Left colon (tissue), 2 donors: ENCODE measurements at regions not wholly inside any gene's neighbourhood (a gene's known extent, or its start where the extent isn't known, plus 50 kb on each side); places are given as distances from the start of the nearest gene placed in this dataset.
"Not testable (repeated sequence)": the region's sequence is repeated elsewhere in the genome, so short reads cannot be mapped to it uniquely, and the experiment has no call there.

ENCODE experiments used
- ATAC-seq: fragments of 200-7000 bp; cut with Tn5 transposase; one replicate; pipeline ENCODE4 v1.9.1; 2020; ENCODE audit warnings: mild to moderate bottlenecking, moderate library complexity
- DNase-seq, 2 donors: peaks; one replicate each; pipeline ENCODE4 v3.0.0-alpha.2; 2020
- intact Hi-C, 2 donors: fragments of 100-400 bp; cut with DNase I in 1 of 2; cut with micrococcal nuclease in 1 of 2; formaldehyde crosslinking; loops; one replicate each; pipeline versions ENCODE4 v1.11.2 to v1.14.0; 2022; cut with DNase I, micrococcal nuclease
- donor health status: DM: no; HTN: no; CAD: no.
- donor health status: DM: yes; HTN: yes; CAD: no.

DNA sequence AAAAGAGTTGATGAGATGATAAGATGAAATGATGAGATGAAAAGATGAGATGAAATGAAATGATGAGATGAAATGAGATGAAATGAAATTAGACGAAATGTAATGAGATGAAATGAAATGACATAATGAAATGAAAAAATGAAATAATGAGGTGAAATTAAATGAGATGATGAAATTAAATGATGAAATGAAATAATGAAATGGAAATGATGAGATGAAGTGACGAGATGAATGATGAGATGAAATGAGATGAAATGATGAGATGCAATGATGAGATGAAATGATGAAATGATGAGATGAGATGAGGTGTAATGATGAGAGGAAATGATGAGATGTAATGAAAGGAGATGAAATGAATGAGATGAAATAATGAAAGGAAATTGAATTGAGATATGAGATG, 343.4 kb upstream of the PLGLB1 start:
- intact Hi-C loops, ATAC-seq, DNase-seq: not testable (repeated sequence)

DNA sequence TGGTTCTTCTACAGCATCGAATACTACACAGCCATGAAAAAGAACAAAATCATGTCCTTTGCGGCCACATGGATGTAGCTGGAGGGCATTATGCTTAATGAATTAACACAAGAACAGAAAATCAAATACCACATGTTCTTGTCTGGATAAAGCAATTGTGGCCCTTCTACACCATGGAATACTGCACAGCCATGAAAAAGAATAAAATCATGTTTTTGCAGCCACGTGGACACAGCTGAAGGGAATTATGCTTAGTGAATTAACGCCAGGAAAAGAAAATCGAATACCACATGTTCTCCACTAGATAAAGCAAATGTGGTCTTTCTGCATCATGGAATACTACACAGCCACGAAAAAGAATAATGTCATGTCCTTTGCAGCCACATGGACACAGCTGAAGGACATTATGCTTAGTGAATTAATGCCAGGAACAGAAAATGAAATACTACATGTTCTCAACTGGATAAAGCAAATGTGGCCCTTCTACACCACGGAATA, 361.8 kb upstream of the PLGLB2 start:
- ATAC-seq, intact Hi-C loops, DNase-seq: not testable (repeated sequence)

DNA sequence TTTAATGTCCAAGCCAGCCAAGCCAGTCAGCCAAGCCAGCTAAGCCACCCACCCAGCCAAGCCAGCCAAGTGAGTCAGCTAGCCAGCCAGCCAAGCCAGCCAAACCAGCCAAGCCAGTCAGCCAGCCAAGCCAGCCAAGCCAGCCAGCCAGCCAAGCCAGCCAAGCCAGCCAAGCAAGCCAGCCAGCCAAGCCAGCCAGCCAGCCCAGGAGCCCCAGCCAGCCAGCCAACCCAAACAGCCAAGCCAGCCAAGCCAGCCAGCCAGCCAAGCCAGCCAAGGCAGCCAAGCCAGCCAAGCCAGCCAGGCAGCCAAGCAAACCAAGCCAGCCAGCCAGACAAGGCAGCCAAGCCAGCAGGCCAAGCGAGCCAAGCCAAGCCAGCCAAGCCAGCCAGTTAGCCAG, 352.1 kb upstream of the PLGLB2 start:
- ATAC-seq, intact Hi-C loops, DNase-seq: not testable (repeated sequence)

DNA sequence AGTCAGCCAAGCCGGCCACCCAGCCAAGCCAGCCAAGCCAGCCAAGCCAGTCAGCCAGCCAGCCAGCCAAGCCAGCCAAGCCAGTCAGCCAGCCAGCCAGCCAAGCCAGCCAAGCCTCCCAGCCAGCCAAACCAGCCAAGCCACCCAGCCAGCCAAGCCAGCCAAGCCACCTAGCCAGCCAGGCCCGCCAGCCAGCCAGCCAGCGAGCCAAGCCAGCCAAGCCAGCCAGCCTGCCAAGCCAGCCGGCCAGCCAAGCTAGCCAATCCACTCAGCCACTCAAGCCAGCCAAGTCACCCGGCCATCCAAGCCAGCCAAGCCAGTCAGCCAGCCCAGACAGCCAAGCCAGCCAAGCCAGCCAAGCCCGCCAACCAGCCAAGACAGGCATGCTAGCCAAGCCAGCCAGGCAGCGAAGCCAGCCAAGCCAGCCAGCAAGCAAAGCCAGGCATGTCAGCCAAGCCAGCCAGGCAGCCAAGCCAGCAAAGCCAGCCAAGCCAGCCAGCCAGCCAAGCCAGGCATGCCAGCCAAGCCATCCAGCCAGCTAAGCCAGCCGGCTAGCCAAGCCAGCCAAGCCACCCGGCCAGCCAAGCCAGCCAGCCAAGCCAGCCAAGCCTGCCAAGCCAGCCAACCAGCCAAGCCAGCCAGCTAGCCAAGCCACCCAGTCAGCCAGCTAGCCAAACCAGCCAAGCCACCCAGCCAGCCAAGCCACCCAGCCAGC, 351.2 kb upstream of the PLGLB2 start:
- intact Hi-C loops, ATAC-seq, DNase-seq: not testable (repeated sequence)

DNA sequence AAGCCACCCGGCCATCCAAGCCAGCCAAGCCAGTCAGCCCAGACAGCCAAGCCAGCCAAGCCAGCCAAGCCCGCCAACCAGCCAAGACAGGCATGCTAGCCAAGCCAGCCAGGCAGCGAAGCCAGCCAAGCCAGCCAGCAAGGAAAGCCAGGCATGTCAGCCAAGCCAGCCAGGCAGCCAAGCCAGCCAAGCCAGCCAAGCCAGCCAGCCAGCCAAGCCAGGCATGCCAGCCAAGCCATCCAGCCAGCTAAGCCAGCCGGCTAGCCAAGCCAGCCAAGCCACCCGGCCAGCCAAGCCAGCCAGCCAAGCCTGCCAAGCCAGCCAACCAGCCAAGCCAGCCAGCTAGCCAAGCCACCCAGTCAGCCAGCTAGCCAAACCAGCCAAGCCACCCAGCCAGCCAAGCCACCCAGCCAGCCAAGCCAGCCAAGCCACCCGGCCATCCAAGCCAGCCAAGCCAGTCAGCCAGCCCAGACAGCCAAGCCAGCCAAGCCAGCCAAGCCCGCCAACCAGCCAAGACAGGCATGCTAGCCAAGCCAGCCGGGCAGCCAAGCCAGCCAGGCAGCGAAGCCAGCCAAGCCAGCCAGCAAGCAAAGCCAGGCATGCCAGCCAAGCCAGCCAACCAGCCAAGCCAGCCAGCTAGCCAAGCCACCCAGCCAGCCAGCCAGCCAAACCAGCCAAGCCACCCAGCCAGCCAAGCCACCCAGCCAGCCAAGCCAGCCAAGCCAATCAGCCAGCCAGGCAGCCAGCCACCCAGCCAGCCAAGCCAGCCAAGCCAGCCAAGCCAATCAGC, 350.4 kb upstream of the PLGLB2 start:
- intact Hi-C loops, ATAC-seq, DNase-seq: not testable (repeated sequence)

DNA sequence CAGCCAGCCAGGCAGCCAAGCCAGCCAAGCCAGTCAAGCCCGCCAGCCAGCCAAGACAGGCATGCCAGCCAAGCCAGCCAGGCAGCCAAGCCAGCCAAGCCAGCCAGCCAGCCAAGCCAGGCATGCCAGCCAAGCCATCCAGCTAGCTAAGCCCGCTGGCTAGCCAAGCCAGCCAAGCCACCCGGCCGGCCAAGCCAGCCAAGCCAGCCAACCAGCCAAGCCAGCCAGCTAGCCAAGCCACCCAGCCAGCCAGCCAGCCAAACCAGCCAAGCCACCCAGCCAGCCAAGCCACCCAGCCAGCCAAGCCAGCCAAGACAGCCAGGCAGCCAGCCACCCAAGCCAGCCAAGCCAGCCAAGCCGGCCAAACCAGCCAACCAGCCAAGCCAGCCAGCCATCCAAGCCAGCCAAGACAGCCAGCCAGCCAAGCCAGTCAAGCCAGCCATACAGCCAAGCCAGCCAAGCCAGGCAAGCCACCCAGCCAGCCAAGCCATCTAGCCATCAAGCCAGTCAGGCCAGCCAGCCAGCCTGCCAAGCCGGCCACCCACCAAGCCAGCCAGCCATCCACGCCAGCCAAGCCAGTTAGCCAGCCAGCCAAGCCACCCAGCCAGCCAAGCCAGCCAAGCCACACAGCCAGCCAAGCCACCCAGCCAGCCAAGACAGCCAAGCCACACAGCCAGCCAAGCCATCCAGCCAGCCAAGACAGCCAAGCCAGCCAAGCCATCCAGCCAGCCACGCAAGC, 349.2 kb upstream of the PLGLB2 start:
- DNase-seq, intact Hi-C loops, ATAC-seq: not testable (repeated sequence)

DNA sequence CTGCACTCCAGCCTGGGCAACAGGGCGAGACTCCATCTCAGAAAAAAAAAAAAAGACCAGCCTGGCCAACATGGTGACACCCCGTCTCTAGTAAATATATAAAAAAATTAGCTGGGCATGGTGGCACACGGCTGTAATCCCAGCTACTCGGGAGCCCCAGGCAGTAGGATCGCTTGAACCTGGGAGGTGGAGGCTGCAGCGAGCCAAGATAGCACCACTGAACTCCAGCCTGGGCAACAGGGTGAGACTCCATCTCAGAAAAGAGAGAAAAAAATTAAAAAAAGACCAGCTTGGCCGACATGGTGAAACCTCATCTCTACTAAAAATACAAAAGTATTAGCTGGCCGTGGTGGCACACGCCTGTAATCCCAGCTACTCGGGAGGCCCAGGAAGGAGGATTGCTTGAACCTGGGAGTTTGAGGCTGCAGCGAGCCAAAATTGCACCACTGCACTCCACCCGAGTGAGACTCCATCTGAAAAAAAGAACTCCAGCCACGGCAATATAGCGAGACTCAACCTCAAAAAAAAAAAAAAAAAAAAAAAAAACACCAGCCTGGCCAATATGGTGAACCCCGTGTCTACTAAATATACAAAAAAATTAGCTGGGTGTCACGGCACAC, 346.1 kb upstream of the PLGLB2 start:
- no peak for DNase-seq
- no peak for ATAC-seq
- intact Hi-C loops: no loop called here

DNA sequence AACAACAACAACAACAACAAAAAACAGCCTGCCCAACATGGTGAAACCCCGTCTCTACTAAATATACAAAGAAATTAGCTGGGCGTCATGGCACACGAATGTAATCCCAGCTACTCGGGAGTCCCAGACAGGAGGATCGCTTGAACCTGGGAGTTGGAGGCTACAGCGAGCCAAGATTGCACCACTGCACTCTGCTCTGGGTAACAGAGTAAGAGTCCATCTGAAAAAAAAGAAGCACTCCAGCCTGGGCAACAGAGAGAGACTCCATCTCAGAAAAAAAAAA, 344.1 kb upstream of the PLGLB2 start:
- ATAC-seq: no peak
- no peak for DNase-seq
- intact Hi-C loops: no loop called here

DNA sequence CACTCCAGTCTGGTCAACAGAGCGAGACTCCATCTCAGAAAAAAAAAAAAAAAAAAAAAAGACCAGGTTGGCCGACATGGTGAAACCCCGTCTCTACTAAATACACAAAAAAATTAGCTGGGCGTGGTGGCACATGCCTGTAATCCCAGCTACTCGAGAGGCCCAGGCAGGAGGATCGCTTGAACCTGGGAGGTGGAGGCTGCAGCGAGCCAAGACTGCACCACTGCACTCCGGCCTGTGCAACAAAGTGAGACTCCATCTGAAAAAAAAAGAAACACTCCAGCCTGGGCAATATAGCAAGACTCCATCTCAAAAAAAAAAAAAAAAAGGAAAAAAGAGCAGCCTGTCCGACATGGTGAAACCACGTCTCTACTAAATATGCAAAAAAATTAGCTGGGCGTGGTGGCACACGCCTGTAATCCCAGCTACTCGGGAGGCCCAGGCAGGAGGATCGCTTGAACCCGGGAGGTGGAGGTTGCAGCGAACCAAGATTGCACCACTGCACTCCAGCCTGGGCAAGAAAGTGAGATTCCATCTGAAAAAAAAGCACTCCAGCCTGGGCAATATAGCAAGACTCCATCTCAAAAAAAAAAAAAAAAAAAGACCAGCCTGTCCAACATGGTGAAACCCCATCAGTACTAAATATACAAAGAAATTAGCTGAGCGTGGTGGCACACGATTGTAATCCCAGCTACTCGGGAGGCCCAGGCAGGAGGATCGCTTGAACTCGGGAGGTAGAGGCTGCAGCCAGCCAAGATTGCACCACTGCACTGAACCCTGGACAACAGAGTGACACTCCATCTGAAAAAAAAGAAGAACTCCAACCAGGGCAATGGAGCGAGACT, 343.3 kb upstream of the PLGLB2 start:
- ATAC-seq: not testable (repeated sequence)

DNA sequence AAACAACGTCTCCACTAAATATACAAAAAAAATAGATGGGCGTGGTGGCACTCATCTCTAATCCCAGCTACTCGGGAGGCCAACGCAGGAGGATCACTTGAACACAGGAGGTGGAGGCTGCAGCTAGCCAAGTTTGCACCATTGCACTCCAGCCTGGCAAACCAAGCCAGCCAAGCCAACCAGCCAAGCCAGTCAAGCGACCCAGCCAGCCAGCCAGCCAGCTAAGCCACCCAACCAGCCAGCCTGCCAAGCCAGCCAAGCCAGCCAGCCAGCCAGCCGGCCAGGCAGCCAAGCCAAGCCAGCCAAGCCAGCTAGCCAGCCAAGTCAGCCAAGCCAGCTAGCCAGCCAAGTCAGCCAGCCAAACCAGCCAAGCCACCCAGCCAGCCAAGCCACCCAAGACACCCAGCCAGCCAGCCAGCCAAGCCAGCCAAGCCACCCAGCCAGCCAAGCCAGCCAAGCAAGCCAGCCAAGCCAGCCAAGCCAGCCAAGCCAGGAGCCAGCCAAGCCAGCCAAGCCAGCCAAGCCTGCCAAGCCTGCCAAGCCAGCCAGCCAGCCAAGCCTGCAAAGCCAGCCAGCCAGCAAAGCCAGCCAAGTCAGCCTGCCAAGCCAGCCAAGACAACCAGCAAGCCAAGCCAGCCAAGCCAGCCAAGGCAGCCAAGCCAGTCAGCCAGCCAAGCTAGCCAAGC, 342.2 kb upstream of the PLGLB2 start:
- ATAC-seq, intact Hi-C loops, DNase-seq: not testable (repeated sequence)

More for the DNA sequence above, 343.3 kb upstream of the PLGLB2 start:
- DNase-seq, intact Hi-C loops: not testable (repeated sequence)

DNA sequence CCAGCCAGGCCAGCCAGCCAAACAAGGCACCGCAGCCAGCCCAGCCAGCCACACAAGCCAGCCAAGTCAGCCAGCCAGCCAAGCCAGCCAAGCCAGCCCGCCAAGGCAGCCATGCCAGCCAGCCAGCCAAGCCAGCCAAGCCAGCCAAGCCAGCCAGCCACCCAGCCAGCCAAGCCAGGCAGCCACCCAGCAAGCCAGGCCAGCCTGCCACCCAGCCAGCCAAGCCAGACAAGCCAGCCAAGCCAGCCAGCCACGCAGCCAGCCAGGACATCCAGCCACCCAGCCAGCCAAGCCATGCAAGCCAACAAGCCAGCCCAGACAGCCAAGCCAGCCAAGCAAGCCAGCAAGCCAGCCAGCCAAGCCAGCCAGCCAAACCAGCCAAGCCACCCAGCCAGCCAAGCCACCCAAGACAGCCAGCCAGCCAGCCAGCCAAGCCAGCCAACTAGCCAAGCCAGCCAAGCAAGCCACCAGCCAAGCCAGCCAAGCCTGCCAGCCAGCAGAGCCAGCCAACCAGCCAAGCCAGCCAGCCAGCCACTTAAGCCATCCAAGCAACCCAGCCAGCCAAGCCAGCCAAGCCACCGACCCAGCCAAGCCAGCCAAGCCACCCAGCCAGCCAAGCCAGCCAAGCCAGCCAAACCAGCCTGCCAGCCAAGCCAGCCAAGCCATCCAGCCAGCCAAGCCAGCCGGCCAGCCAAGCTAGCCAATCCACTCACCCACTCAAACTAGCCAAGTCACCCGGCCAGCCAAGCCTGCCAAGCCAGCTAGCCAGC, 341.3 kb upstream of the PLGLB2 start:
- ATAC-seq, DNase-seq, intact Hi-C loops: not testable (repeated sequence)

DNA sequence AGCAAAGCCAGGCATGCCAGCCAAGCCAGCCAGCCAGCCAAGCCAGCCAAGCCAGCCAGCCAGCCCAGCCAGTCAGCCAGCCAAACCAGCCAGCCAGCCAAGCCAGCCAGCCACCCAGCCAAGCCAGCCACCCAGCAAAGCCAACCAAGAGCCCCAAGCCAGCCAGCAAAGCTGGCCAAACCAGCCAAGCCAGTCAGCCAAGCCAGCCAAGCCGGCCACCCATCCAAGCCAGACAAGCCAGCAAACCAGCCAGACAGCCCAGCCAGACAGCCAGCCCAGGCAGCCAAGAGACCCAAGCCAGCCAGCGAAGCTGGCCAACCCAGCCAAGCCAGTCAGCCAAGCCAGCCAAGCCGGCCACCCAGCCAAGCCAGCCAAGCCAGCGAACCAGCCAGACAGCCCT, 338.3 kb upstream of the PLGLB2 start:
- ATAC-seq, intact Hi-C loops, DNase-seq: not testable (repeated sequence)

DNA sequence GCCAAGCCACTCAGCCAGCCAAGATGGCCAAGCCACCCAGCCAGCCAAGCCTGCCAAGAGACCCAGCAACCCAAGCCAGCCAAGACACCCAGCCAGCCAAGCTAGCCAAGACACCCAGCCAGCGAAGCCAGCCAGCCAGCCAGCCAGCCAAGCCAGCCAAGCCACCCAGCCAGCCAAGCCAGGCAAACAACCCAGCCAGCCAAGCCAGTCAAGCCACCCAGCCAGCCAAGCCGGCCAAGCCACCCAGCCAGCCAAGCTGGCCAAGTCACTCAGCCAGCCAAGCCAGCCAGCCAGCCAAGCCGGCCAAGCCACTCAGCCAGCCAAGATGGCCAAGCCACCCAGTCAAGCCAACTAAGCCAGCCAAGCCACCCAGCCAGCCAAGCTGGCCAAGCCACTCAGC, 337.5 kb upstream of the PLGLB2 start:
- ATAC-seq, intact Hi-C loops, DNase-seq: not testable (repeated sequence)

DNA sequence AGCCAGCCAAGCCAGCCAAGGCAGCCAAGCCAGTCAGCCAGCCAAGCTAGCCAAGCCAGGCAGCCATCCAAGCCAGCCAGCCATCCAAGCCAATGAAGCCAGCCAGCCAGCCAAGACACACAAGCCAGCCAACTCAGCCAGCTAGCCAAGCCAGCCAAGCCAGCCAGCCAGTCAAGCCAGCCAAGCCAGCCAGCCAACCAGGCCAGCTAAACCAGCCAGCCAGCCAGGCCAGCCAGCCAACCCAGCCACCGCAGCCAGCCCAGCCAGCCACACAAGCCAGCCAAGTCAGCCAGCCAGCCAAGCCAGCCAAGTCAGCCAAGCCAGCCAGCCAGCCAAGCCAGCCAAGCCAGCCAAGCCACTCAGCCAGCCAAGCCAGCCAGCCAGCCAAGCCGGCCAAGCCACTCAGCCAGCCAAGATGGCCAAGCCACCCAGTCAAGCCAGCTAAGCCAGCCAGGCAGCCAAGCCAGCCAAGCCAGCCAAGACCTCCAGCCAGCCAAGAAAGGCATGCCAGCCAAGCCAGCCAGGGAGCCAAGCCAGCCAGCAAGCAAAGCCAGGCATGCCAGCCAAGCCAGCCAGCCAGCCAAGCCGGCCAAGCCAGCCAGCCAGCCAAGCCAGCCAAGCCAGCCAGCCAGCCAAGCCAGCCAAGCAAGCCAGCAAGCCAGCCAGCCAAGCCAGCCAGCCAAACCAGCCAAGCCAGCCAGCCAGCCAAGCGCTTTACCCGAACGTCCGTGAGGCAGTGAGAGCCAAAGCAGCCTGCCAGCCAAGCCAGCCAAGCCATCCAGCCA, 335.7 kb upstream of the PLGLB2 start:
- DNase-seq, intact Hi-C loops, ATAC-seq: not testable (repeated sequence)

DNA sequence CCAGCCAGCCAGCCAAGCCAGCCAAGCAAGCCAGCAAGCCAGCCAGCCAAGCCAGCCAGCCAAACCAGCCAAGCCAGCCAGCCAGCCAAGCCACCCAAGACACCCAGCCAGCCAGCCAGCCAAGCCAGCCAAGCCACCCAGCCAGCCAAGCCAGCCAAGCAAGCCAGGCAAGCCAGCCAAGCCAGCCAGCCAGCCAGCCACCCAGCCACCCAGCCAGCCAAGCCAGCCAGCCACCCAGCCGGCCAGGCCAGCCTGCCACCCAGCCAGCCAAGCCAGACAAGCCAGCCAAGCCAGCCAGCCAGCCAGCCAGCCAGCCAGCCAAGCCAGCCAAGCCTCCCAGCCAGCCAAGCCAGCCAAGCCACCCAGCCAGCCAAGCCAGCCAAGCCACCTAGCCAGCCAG, 333.6 kb upstream of the PLGLB2 start:
- DNase-seq, ATAC-seq, intact Hi-C loops: not testable (repeated sequence)
